ENCODE measurements at regions not wholly inside any gene's neighbourhood (a gene's known extent, or its start where the extent isn't known, plus 50 kb on each side); places are given as distances from the start of the nearest gene placed in this dataset.

DNA sequence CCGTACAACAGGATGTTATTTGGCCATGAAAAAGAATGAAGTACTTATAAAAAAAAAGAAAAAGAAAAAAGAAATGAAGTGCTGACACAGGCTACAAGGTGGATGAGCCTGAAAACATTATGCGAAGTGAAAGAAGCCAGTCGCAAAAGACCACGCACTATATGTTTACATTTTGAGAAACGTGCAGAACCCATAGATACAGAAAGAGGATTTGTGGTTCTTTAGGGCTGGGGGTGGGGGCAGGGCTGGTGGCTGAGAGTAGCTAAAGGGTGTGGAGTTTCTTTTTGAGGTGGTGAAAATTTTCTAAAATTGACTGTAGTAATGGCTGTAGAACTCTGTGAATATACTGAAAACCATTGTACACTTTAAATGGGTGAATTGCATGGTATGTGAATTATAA lies 86.0 kb upstream of the FAM20C start (continued):
- TF ChIP-seq EZH2phosphoT487 (IDR thresholded peaks at IDR 0.05; ENCODE audit: unreplicated experiment) (no peak), CREB1 (CRISPR knock-in tag; IDR thresholded peaks at IDR 0.05; ENCODE audit: low read depth) (no peak), EZH2 (IDR thresholded peaks at IDR 0.05; ENCODE audit: low read depth, unreplicated experiment) (no peak), ZNF114 (CRISPR knock-in tag; IDR thresholded peaks at IDR 0.05) (no peak), ZNF331 (CRISPR knock-in tag; IDR thresholded peaks at IDR 0.05; ENCODE audit: low read depth) (no peak)
- TF ChIP-seq, protein P1, sequence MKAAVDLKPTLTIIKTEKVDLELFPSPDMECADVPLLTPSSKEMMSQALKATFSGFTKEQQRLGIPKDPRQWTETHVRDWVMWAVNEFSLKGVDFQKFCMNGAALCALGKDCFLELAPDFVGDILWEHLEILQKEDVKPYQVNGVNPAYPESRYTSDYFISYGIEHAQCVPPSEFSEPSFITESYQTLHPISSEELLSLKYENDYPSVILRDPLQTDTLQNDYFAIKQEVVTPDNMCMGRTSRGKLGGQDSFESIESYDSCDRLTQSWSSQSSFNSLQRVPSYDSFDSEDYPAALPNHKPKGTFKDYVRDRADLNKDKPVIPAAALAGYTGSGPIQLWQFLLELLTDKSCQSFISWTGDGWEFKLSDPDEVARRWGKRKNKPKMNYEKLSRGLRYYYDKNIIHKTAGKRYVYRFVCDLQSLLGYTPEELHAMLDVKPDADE (IDR thresholded peaks at IDR 0.05) = no peak

DNA sequence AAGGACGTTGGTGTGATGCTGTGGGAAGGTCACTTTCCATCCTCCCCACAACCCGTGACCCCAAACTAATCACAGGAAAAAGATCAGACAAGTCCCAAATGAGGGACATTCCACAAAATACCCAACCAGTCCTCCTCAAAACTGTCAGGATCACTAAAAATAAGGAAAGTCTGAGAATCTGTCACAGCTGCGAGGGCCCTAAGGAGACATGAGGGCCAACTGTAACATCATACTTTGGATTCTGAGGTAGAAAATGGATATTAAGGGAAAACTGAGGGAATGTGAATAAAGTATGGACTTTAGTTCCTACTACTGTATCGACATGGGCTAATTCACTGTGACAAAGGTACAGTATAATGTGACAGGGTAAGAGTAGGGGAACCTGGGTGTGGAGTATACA lies 85.1 kb upstream of the FAM20C start:
- Histone ChIP-seq H3K36me3 (ENCODE audit: insufficient read depth) (no peaks in the 10 kb centered on the region), H3K9me2 (ENCODE audit: insufficient read depth) (no peaks in the 10 kb centered on the region), H4K20me1 (replicated peaks; ENCODE audit: insufficient read depth) (no peaks in the 10 kb centered on the region), H3K4me3 (no peak overlapping the region), H3K27me3 (ENCODE audit: insufficient read depth) (no peaks in the 10 kb centered on the region), H2AFZ (no peak overlapping the region), H3K79me2 (replicated peaks; ENCODE audit: insufficient read depth) (no peaks in the 10 kb centered on the region), H3F3A (replicated peaks; ENCODE audit: low read depth) (0 out of 2 replicates have a peak, but pooled peaks cover 5% of the 10 kb centered on the region), H3K4me1 (ENCODE audit: insufficient read depth) (no peaks in the 10 kb centered on the region), H3K27ac (ENCODE audit: low read depth) (no peak overlapping the region), H3K4me2 (no peak overlapping the region)
- Mint-ChIP-seq H3K9me3 (peaks cover 16% of the 10 kb centered on the region), H3K27ac (no peak overlapping the region), H3K4me3 (no peak overlapping the region), H3K27me3 (ENCODE audit: insufficient read depth, low read depth, poor library complexity) (peaks cover 4% of the 10 kb centered on the region), H3K36me3 (ENCODE audit: low read depth) (peaks cover under 1% of the 10 kb centered on the region; the same call in 1 of the 3 replicates), H3K4me1 (peaks cover 10% of the 10 kb centered on the region; the same call in 2 of the 3 replicates)
- ATAC-seq (no peak), DNase-seq (ENCODE audit: low spot score) (no peak)
- TF ChIP-seq, protein P2, sequence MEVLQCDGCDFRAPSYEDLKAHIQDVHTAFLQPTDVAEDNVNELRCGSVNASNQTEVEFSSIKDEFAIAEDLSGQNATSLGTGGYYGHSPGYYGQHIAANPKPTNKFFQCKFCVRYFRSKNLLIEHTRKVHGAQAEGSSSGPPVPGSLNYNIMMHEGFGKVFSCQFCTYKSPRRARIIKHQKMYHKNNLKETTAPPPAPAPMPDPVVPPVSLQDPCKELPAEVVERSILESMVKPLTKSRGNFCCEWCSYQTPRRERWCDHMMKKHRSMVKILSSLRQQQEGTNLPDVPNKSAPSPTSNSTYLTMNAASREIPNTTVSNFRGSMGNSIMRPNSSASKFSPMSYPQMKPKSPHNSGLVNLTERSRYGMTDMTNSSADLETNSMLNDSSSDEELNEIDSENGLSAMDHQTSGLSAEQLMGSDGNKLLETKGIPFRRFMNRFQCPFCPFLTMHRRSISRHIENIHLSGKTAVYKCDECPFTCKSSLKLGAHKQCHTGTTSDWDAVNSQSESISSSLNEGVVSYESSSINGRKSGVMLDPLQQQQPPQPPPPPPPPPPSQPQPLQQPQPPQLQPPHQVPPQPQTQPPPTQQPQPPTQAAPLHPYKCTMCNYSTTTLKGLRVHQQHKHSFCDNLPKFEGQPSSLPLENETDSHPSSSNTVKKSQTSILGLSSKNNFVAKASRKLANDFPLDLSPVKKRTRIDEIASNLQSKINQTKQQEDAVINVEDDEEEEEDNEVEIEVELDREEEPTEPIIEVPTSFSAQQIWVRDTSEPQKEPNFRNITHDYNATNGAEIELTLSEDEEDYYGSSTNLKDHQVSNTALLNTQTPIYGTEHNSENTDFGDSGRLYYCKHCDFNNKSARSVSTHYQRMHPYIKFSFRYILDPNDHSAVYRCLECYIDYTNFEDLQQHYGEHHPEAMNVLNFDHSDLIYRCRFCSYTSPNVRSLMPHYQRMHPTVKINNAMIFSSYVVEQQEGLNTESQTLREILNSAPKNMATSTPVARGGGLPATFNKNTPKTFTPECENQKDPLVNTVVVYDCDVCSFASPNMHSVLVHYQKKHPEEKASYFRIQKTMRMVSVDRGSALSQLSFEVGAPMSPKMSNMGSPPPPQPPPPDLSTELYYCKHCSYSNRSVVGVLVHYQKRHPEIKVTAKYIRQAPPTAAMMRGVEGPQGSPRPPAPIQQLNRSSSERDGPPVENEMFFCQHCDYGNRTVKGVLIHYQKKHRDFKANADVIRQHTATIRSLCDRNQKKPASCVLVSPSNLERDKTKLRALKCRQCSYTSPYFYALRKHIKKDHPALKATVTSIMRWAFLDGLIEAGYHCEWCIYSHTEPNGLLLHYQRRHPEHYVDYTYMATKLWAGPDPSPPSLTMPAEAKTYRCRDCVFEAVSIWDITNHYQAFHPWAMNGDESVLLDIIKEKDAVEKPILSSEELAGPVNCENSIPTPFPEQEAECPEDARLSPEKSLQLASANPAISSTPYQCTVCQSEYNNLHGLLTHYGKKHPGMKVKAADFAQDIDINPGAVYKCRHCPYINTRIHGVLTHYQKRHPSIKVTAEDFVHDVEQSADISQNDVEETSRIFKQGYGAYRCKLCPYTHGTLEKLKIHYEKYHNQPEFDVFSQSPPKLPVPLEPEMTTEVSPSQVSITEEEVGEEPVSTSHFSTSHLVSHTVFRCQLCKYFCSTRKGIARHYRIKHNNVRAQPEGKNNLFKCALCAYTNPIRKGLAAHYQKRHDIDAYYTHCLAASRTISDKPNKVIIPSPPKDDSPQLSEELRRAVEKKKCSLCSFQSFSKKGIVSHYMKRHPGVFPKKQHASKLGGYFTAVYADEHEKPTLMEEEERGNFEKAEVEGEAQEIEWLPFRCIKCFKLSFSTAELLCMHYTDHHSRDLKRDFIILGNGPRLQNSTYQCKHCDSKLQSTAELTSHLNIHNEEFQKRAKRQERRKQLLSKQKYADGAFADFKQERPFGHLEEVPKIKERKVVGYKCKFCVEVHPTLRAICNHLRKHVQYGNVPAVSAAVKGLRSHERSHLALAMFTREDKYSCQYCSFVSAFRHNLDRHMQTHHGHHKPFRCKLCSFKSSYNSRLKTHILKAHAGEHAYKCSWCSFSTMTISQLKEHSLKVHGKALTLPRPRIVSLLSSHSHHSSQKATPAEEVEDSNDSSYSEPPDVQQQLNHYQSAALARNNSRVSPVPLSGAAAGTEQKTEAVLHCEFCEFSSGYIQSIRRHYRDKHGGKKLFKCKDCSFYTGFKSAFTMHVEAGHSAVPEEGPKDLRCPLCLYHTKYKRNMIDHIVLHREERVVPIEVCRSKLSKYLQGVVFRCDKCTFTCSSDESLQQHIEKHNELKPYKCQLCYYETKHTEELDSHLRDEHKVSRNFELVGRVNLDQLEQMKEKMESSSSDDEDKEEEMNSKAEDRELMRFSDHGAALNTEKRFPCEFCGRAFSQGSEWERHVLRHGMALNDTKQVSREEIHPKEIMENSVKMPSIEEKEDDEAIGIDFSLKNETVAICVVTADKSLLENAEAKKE (CRISPR knock-in tag; IDR thresholded peaks at IDR 0.05) = no peak
- TF ChIP-seq POLR2AphosphoS5 (IDR thresholded peaks at IDR 0.05; ENCODE audit: low read depth) (no peak), JUNB (IDR thresholded peaks at IDR 0.05; ENCODE audit: unreplicated experiment) (no peak), ZNF114 (CRISPR knock-in tag; IDR thresholded peaks at IDR 0.05) (no peak), NANOG (IDR thresholded peaks at IDR 0.05; ENCODE audit: borderline replicate concordance) (no peak), CREB1 (CRISPR knock-in tag; IDR thresholded peaks at IDR 0.05; ENCODE audit: low read depth) (no peak)
- TF ChIP-seq, protein P3, sequence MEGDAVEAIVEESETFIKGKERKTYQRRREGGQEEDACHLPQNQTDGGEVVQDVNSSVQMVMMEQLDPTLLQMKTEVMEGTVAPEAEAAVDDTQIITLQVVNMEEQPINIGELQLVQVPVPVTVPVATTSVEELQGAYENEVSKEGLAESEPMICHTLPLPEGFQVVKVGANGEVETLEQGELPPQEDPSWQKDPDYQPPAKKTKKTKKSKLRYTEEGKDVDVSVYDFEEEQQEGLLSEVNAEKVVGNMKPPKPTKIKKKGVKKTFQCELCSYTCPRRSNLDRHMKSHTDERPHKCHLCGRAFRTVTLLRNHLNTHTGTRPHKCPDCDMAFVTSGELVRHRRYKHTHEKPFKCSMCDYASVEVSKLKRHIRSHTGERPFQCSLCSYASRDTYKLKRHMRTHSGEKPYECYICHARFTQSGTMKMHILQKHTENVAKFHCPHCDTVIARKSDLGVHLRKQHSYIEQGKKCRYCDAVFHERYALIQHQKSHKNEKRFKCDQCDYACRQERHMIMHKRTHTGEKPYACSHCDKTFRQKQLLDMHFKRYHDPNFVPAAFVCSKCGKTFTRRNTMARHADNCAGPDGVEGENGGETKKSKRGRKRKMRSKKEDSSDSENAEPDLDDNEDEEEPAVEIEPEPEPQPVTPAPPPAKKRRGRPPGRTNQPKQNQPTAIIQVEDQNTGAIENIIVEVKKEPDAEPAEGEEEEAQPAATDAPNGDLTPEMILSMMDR (conservative IDR thresholded peaks at IDR 0.05; ENCODE audit: low read depth in 2 of 2) = no peak
- TF ChIP-seq, protein P4, sequence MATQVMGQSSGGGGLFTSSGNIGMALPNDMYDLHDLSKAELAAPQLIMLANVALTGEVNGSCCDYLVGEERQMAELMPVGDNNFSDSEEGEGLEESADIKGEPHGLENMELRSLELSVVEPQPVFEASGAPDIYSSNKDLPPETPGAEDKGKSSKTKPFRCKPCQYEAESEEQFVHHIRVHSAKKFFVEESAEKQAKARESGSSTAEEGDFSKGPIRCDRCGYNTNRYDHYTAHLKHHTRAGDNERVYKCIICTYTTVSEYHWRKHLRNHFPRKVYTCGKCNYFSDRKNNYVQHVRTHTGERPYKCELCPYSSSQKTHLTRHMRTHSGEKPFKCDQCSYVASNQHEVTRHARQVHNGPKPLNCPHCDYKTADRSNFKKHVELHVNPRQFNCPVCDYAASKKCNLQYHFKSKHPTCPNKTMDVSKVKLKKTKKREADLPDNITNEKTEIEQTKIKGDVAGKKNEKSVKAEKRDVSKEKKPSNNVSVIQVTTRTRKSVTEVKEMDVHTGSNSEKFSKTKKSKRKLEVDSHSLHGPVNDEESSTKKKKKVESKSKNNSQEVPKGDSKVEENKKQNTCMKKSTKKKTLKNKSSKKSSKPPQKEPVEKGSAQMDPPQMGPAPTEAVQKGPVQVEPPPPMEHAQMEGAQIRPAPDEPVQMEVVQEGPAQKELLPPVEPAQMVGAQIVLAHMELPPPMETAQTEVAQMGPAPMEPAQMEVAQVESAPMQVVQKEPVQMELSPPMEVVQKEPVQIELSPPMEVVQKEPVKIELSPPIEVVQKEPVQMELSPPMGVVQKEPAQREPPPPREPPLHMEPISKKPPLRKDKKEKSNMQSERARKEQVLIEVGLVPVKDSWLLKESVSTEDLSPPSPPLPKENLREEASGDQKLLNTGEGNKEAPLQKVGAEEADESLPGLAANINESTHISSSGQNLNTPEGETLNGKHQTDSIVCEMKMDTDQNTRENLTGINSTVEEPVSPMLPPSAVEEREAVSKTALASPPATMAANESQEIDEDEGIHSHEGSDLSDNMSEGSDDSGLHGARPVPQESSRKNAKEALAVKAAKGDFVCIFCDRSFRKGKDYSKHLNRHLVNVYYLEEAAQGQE (IDR thresholded peaks at IDR 0.05; ENCODE audit: unreplicated experiment) = no peak
- TF ChIP-seq, protein P1 (IDR thresholded peaks at IDR 0.05) = no peak

All from GM23338 (cell line).